ENCODE measurements at regions not wholly inside any gene's neighbourhood (a gene's known extent, or its start where the extent isn't known, plus 50 kb on each side); places are given as distances from the start of the nearest gene placed in this dataset.

- Histone ChIP-seq H3K9ac (replicated peaks in 1 of 4; ENCODE audit: extremely low read depth in 1 of 4, low read depth in 3 of 4, low read length in 3 of 4) (no peak overlapping the region), H2BK20ac (ENCODE audit: low read length) (no peak overlapping the region), H3K4me2 (ENCODE audit: insufficient read depth in 1 of 2, low read depth in 2 of 2, low read length in 2 of 2) (no peak overlapping the region), H3K14ac (ENCODE audit: insufficient read length) (no peak overlapping the region), H3K27ac (ENCODE audit: low read depth, low read length) (no peak overlapping the region), H4K5ac (ENCODE audit: insufficient read length, low read depth, low read length) (no peak overlapping the region), H3K4me1 (replicated peaks in 1 of 4; ENCODE audit: control insufficient read depth in 3 of 4, insufficient read depth in 4 of 4, low read length in 3 of 4) (no peaks in the 10 kb centered on the region), H4K20me1 (replicated peaks in 1 of 2; ENCODE audit: control insufficient read depth in 1 of 2, insufficient read depth in 2 of 2, low read length in 2 of 2) (peaks cover 0 to 15% of the 10 kb centered on the region in 2 experiments), H2BK15ac (ENCODE audit: low read length) (0 out of 2 replicates have a peak overlapping the region, but pooled peaks have one; percentile 9), H3K79me1 (ENCODE audit: low read depth, low read length) (0 out of 2 replicates have a peak, but pooled peaks cover 2% of the 10 kb centered on the region), H3K27me3 (replicated peaks in 1 of 4; ENCODE audit: control insufficient read depth in 3 of 4, extremely low read depth in 1 of 4, insufficient read depth in 3 of 4, low read length in 3 of 4) (no peaks in the 10 kb centered on the region), H3K36me3 (ENCODE audit: control insufficient read depth in 2 of 4, insufficient read depth in 4 of 4, low read length in 3 of 4) (no peaks in the 10 kb centered on the region; a peak in 1 of 8 replicates), H3K4me3 (ENCODE audit: extremely low read depth in 1 of 4, insufficient read depth in 2 of 4, low read depth in 3 of 4, low read length in 4 of 4) (no peak overlapping the region), H2BK12ac (ENCODE audit: low read depth, low read length) (0 out of 2 replicates have a peak overlapping the region, but pooled peaks have one; percentile 42), H3K4ac (replicated peaks; ENCODE audit: insufficient read length, low read depth, low read length) (peak overlapping the region; percentile 63), H4K8ac (ENCODE audit: extremely low read depth, insufficient read depth, low read length) (no peak overlapping the region), H3K23ac (ENCODE audit: insufficient read length) (no peak overlapping the region), H2BK120ac (replicated peaks; ENCODE audit: low read depth, low read length) (no peak overlapping the region), H3K18ac (ENCODE audit: extremely low read depth, low read length) (no peak overlapping the region), H2AK5ac (ENCODE audit: low read depth, low read length) (peak overlapping the region; percentile 98), H2BK5ac (ENCODE audit: low read depth, low read length) (no peak overlapping the region), H3K23me2 (ENCODE audit: low read depth, low read length) (peaks cover 15% of the 10 kb centered on the region), H4K91ac (replicated peaks; ENCODE audit: insufficient read length, low read length) (peak overlapping the region; percentile 73), H3K56ac (replicated peaks; ENCODE audit: insufficient read length, low read depth, low read length) (peak overlapping the region; percentile 93), H3K79me2 (ENCODE audit: control insufficient read depth in 1 of 2, insufficient read depth in 2 of 2, low read length in 2 of 2) (0 out of 4 replicates have a peak, but pooled peaks cover 0 to 3% of the 10 kb centered on the region in 2 experiments), H3K9me3 (ENCODE audit: insufficient read depth in 2 of 2, low read depth in 1 of 2, low read length in 1 of 2) (no peaks in the 10 kb centered on the region), H2AFZ (ENCODE audit: low read length) (no peak overlapping the region)
- no peak for FAIRE-seq
- ChIA-PET POLR2A (ENCODE audit: partially characterized antibody) (no interaction called here), CTCF (ENCODE audit: partially characterized antibody) (no interaction called here)
- 88% methylated on average over 6 of the region's 6 CpGs; no CpG with 5 or more reads in 1 of the 2 experiments for WGBS, 2 experiments (ENCODE audit: extremely low coverage in 1 of 2, insufficient coverage in 1 of 2, insufficient read length in 1 of 2, insufficient replicate concordance in 2 of 2, low coverage in 1 of 2, low lambda C conversion rate in 2 of 2, missing lambda C conversion rate in 1 of 2)
- no peak for DNase-seq (ENCODE audit: low read depth in 1 of 2, low spot score in 2 of 2)
- TF ChIP-seq ASH2L (IDR thresholded peaks at IDR 0.05; ENCODE audit: low read length) (no peak), FOSL1 (IDR thresholded peaks at IDR 0.05; ENCODE audit: insufficient read depth, low read depth, low read length) (no peak), RAD21 (IDR thresholded peaks at IDR 0.05 in 1 of 2, conservative IDR thresholded peaks at IDR 0.05 in 1 of 2; ENCODE audit: low read depth in 2 of 2, low read length in 2 of 2) (no peak), CEBPB (IDR thresholded peaks at IDR 0.05; ENCODE audit: low read depth, low read length) (no peak), GTF2F1 (IDR thresholded peaks at IDR 0.05; ENCODE audit: borderline replicate concordance, low read depth, low read length) (no peak), SP4 (IDR thresholded peaks at IDR 0.05; ENCODE audit: low read length) (no peak), MAFK (IDR thresholded peaks at IDR 0.05; ENCODE audit: low read depth, low read length) (no peak), JUN (IDR thresholded peaks at IDR 0.05; ENCODE audit: low read depth, low read length) (no peak), HDAC2 (IDR thresholded peaks at IDR 0.05; ENCODE audit: borderline replicate concordance in 1 of 2, low read depth in 2 of 2, low read length in 2 of 2) (no peak), EP300 (IDR thresholded peaks at IDR 0.05; ENCODE audit: borderline replicate concordance in 1 of 2, low read depth in 2 of 2, low read length in 2 of 2) (no peak), CBX8 (IDR thresholded peaks at IDR 0.05; ENCODE audit: borderline replicate concordance, low read depth, low read length) (no peak), SRF (IDR thresholded peaks at IDR 0.05; ENCODE audit: low read depth, low read length) (no peak), TAF7 (optimal IDR thresholded peaks at IDR 0.05; ENCODE audit: borderline replicate concordance, low read depth, low read length) (no peak), SAP30 (IDR thresholded peaks at IDR 0.05; ENCODE audit: insufficient read depth, insufficient replicate concordance, low read length) (no peak)
Measured at GRCh38 chr14:94890785-94891184, 120.9 kb upstream of the GSC start.

All from H1 (cell line).